SJCRH30 (cell line): ENCODE measurements at regions not wholly inside any gene's neighbourhood (a gene's known extent, or its start where the extent isn't known, plus 50 kb on each side); places are given as distances from the start of the nearest gene placed in this dataset.

Experiments
- DNase-seq, 2 experiments: peaks; one replicate each; pipeline ENCODE4 v3.0.0-alpha.2; 2015 to 2020
- H3K27ac ChIP-seq: fragments of 250-450 bp; sonication (Bioruptor Pico); 2 replicates; pipeline ENCODE4 v1.5.1; 2020; ENCODE audit warnings: mild to moderate bottlenecking, moderate library complexity
- H3K27me3 ChIP-seq: fragments of 250-450 bp; sonication (Bioruptor Pico); 2 replicates; pipeline ENCODE4 v1.5.1; 2020; ENCODE audit warnings: mild to moderate bottlenecking, moderate library complexity
- H3K36me3 ChIP-seq: fragments of 250-450 bp; sonication (Bioruptor Pico); 2 replicates; pipeline ENCODE4 v1.5.1; 2020; ENCODE audit warnings: mild to moderate bottlenecking, moderate library complexity
- H3K4me1 ChIP-seq: fragments of 250-450 bp; sonication (Bioruptor Pico); 2 replicates; pipeline ENCODE4 v1.5.1; 2020; ENCODE audit warnings: mild to moderate bottlenecking, moderate library complexity
- H3K4me3 ChIP-seq: fragments of 250-450 bp; sonication (Bioruptor Pico); 2 replicates; pipeline ENCODE4 v1.5.1; 2020; ENCODE audit warnings: mild to moderate bottlenecking, moderate library complexity
- H3K9me3 ChIP-seq: fragments of 250-450 bp; sonication (Bioruptor Pico); replicated peaks from 2 replicates; pipeline ENCODE4 v1.5.1; 2020; ENCODE audit warnings: mild to moderate bottlenecking, moderate library complexity

DNA sequence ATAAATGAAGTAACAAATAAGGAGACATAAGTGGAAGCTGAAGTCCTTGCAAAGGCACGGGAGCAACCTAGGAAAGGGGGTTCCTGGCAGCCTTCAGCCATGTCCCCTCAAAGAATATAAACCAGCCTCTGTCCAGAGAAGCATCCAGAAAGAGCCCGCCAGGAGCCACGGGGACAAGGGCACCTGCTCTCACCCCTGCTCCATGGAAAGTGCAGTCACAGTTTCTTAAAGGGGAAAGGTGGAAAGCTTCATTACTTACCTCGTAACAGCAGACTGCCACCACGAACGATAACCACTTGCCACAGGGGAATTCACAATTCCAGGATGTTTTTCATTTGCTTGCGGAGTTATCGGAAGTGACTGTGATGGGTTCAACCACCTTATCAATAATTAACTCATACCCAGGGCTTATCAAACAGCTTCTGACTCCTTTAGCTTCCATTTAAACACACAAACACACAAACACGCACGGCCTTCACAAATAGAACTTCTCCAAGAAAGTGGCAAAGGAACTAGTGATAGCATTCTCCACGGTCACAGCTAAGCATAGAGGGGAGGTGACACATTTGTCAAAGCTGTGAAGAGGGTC is 134.2 kb upstream of the IGF1R start:
- H3K27ac ChIP-seq = no peak overlapping the region
- H3K4me3 ChIP-seq = no peak overlapping the region
- no peaks in the 10 kb centered on the region for H3K36me3 ChIP-seq
- H3K9me3 ChIP-seq = no peaks in the 10 kb centered on the region
- no peaks in the 10 kb centered on the region for H3K4me1 ChIP-seq
- H3K27me3 ChIP-seq = no peaks in the 10 kb centered on the region
- DNase-seq = no peak

DNA sequence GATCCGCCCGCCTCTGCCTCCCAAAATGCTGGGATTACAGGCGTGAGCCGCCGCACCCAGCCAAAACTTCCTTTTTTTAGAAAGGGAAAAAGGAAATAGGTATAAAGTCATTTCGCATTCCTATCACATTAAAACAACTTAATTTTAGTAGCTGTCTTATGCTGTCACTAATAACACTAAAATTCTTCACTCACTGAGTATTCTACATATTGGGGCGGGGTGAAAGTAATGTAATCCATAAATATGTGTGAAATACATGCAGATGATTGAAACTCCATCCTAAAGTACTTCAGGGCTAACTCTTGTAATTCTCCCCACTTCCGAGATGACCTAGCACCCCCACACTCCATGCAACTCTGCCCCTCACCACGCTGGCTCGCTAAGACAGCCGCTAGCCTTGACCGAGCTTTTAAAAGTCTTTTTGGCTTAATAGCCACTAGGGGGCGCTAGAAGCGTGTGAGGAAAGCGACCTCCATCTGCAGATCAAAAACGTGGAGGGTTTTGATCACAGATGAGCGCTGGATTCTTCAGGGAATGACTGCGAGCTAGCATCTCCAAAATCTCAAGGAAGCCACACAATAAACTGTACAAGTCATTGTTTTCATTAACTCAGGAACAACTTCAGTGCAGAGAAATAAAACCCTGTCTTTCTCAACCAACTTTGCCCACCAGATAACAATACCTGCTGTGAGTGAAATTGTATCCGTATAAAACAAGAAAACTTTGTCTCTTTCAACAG is 129.3 kb upstream of the IGF1R start:
- Histone ChIP-seq H3K9me3 (no peaks in the 10 kb centered on the region), H3K27me3 (no peaks in the 10 kb centered on the region), H3K4me3 (no peak overlapping the region), H3K36me3 (no peaks in the 10 kb centered on the region), H3K4me1 (no peaks in the 10 kb centered on the region), H3K27ac (no peak overlapping the region)
- peak; percentile 60 to 90 for DNase-seq

DNA sequence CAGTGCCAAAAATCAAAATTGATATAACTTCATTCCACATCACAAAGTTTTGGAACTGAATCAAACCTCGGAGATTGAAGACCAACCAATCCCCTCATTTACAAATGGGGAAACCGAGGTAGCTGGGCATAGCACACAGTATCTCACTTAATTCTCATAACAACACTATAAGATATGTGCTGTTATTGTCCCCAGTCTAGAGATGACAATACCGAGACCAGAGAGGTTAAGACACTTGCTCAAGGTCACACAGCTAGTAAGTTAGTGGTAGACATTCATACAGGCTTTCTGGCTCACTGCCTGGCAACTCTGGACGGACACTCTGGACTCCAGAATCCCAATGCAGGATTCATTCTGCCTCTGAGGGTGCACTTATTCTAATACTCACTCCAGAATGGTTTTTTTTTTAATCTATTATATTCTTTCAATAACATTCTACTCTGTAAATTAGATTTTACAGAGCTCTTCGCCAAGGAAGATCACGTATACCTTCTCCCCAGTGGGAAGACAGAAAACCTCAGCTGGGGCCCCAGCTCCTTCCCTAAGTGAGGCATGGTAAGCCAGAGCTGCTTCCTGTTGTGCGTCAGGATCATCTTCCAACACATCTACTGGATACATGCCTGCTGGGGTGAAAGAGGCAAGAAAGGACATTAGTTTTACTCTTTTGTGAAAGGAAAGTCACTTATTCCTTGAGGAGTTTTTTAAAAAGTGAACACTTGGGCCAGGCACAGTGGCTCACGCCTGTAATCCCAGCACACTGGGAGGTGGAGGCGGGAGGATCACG is 128.4 kb upstream of the IGF1R start:
- DNase-seq = no peak
- Histone ChIP-seq H3K27me3 (no peaks in the 10 kb centered on the region), H3K36me3 (no peaks in the 10 kb centered on the region), H3K9me3 (no peaks in the 10 kb centered on the region), H3K4me3 (no peak overlapping the region), H3K27ac (no peak overlapping the region), H3K4me1 (no peaks in the 10 kb centered on the region)

DNA sequence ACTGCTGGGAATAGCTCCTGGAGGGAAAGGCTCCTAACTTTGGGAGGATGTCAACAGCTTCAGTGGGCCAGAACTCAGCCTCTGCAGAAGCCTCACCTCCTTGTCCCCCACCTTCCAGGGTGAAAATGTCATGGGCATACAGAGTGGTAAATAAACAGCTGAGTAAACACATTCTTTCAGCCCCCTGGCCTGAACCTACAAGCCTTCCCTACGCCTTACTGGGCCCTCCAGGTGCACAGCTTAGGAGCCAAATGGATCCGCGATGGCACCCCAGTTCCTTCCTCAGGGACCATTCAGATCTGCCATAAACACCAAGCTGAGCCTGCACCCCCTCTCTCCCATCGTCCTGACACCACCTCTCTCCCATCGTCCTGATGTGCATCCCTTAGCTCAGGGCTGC is 126.2 kb upstream of the IGF1R start:
- DNase-seq = no peak
- Histone ChIP-seq H3K36me3 (no peaks in the 10 kb centered on the region), H3K27ac (no peak overlapping the region), H3K9me3 (no peaks in the 10 kb centered on the region), H3K27me3 (no peaks in the 10 kb centered on the region), H3K4me1 (no peaks in the 10 kb centered on the region), H3K4me3 (no peak overlapping the region)

DNA sequence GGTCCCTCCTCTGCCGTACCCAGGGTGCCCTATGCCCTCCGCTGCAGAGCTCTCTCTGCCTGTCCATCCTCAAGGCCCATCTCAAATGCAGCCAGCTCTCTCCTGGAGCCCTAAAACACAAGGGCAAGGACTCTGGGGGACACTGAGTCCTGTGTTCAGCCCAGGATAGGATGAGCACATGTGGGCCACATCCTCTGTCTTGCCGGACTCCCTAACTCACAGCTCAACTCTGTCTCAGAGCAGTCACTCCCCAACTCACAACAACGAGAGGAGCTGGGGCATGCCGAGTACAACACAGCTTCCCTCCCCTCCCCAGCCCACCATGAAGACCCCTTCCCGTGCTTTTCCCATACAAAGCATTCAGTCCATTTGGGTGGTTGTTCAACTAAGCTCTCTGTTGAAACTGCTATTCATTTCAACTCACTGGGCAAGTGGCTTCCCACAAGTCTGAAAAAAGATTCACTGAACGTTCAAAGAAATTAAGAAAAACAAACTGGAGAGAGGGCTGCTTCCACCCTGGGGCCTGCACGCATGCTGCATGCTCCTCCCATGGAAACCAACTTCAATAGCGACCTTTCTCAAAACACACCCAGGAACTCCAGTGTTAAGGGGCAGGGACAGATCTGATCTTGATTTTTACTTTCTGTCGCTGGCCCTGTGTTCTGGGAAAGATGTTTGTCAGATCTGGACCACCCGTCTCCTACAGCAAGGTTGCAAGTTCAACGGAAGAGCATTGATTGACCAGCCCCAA is 124.3 kb upstream of the IGF1R start:
- H3K4me1 ChIP-seq = no peaks in the 10 kb centered on the region
- H3K27me3 ChIP-seq = 0 out of 2 replicates have a peak, but pooled peaks cover 10% of the 10 kb centered on the region
- no peak for DNase-seq
- H3K4me3 ChIP-seq = no peak overlapping the region
- no peaks in the 10 kb centered on the region for H3K36me3 ChIP-seq
- no peaks in the 10 kb centered on the region for H3K9me3 ChIP-seq
- no peak overlapping the region for H3K27ac ChIP-seq

DNA sequence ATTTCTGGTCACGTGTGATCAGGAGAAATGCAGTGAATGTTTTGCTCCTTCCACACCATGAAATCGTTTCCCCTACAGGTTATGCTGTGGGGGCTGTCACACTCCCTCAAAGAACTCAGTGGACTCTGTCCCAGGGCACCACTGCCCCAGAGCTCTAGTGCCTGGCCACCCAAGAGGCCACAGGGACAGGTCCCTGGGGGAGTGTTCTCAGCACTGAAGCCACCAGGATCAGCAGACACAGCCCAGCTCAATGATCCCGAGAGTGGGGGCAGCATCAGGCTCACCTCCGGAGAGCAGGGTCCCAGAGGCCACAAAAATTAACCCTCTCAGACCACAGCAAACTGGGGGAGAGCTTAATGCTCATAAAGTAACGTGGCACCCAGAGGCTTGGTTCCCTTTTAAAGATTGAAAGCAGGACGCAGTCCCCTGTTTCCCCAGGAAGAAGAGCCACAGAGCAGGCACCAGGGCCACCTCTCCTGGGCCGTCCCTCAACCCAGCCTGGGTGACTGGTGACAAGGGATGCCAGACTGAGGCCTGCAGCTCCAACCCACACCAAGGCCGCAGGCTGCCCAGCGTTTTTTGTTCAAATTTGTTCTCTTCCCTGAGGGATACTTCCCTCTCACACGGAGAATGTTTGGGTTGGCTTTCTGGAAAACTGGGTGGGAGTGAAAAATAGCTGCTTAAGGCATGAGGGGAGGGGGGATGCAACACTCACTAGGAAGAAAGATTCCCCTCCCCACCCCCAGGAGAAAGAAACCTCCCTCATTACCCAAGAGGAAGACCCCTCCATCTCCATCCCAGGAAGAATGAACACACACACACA is 123.3 kb upstream of the IGF1R start:
- Histone ChIP-seq H3K4me3 (no peak overlapping the region), H3K4me1 (no peaks in the 10 kb centered on the region), H3K27me3 (0 out of 2 replicates have a peak, but pooled peaks cover 10% of the 10 kb centered on the region), H3K9me3 (no peaks in the 10 kb centered on the region), H3K36me3 (no peaks in the 10 kb centered on the region), H3K27ac (no peak overlapping the region)
- DNase-seq = no peak

DNA sequence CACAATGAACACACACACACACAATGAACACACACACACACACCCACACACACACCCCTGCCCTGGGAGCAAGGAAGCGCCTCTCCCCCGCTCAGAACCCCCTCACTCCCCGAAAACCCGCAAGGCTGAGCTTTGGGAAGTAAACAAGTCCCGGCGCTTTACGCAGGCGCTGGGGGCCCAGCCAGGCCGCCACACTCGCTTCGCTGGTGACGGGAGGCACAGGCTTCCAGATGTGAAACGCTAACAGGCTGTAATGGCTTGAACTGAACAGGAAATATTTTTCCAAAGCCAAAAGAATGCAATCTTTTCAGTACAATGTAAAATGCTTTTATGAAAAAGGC is 122.7 kb upstream of the IGF1R start:
- Histone ChIP-seq H3K4me1 (no peaks in the 10 kb centered on the region), H3K27me3 (0 out of 2 replicates have a peak, but pooled peaks cover 10% of the 10 kb centered on the region), H3K4me3 (no peak overlapping the region), H3K27ac (no peak overlapping the region), H3K9me3 (no peaks in the 10 kb centered on the region), H3K36me3 (no peaks in the 10 kb centered on the region)
- no peak for DNase-seq

DNA sequence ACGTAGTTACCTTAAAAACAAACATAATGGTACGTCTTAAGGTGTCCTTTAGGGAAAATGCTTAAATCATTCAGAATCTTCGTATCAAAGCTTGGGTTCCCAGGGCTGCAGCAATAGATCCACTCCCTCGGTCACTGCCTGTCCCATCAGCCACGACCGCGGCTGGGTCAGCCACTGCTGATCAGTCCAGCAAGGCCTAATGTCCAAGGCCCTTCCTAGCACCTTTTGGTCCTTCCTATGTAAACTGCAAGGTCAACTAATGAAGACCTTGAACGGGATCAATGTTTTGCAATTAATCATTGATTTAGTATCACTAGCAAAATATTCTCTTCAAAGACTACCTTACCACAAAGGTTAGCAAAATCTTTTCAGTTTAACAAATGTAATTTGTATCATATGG is 122.2 kb upstream of the IGF1R start:
- Histone ChIP-seq H3K27ac (no peak overlapping the region), H3K4me1 (no peaks in the 10 kb centered on the region), H3K9me3 (no peaks in the 10 kb centered on the region), H3K4me3 (no peak overlapping the region), H3K36me3 (no peaks in the 10 kb centered on the region), H3K27me3 (0 out of 2 replicates have a peak, but pooled peaks cover 10% of the 10 kb centered on the region)
- no peak for DNase-seq

DNA sequence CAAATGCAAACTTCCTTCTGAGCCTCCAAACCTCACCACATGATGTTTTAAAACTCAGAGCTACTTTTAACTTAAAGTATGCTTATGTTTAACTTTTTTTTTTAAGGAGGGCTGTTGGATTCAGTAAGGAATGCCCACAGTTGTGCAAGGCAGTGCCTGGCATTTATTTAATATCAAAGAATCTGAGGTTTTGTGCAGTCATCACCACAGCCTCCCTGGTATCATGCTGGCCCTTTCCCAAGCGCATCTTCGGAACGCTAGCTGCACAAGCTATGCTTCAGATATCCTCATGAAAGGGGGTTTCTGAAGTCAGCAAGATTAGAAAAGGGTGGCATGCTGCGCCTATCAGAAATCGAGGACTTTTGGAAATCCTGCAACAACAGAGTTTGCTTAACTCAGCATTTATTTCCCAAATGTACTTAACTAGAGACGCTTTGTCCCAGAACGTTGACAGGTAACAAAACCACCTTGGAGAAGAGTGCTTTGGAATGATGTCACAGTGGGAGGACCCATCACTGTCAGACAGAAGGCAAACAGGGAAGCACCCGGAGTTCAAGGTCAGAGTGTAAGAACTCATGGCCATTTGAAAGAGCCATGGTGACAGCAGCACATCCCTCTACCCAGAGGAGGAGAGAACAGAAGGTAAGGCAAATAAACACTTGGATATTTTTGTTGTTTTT is 120.2 kb upstream of the IGF1R start:
- H3K27me3 ChIP-seq = 0 out of 2 replicates have a peak, but pooled peaks cover 12% of the 10 kb centered on the region
- no peak overlapping the region for H3K4me3 ChIP-seq
- no peaks in the 10 kb centered on the region for H3K9me3 ChIP-seq
- DNase-seq = no peak
- H3K27ac ChIP-seq = no peak overlapping the region
- H3K4me1 ChIP-seq = no peaks in the 10 kb centered on the region
- no peaks in the 10 kb centered on the region for H3K36me3 ChIP-seq

DNA sequence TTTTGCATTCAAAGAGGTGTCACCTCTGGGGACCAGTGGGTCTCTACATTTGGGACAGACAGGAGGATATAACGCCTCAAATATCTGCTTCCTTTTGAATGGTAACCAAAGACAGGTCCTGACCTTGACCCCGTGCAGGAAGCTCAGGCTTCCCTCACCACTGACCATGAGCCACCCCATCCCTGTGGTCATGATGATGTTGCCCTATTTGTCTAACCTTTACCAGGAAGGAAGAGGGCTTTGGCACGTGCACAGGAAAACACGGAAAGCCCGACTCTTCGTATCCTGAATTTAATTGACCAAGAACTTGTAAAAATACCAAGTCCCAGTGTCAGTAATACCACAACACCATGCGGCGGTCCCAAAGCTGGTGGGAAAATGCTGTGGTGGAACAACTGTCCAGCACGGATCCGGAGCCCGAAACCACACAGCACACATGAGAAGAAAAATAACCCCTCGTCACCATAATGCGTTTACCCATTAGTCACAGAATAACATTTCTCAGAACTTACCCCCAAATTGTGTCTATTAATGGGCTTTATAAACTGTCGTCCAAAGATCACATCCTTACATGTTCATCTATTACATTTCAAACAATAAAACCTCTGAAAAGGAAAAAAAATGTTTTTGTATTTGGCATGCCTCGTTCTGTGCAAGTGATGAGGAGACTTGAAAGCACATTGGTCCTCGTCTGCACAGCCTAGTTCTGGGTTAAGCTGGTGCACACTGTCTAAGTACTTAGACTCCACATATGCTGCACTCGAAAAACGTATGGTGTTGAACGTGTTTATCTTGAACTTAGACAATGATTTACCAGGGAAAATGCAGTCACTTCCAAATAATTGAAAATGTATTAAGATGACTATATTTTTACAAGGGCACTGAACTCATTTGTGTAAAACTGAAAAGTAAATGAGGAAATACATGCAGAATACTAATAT is 118.9 kb upstream of the IGF1R start:
- Histone ChIP-seq H3K4me3 (no peak overlapping the region), H3K9me3 (no peaks in the 10 kb centered on the region; the same call in 1 of the 2 replicates), H3K27me3 (0 out of 2 replicates have a peak, but pooled peaks cover 12% of the 10 kb centered on the region), H3K27ac (no peak overlapping the region), H3K4me1 (no peaks in the 10 kb centered on the region), H3K36me3 (no peaks in the 10 kb centered on the region)
- DNase-seq = no peak

DNA sequence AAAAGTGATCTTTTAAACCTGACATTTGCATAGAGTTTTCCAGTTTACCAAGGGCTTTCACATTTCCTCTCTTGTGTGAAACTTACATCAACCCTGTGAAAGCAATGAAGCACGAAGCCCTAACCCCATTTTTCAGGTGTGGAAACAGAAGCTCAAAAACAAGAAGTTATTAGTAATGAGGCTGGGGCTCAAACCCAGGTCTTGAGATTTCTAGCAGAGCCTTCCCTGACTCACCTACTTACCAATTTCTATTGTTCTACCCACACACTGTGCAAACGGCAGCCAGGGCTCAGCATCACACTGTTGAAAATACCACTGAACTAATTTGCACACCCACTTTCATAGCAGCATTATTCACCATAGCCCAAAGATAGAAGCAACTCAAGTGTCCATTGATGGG is 117.8 kb upstream of the IGF1R start:
- Histone ChIP-seq H3K36me3 (no peaks in the 10 kb centered on the region), H3K4me1 (no peaks in the 10 kb centered on the region), H3K4me3 (no peak overlapping the region), H3K27me3 (0 out of 2 replicates have a peak, but pooled peaks cover 12% of the 10 kb centered on the region), H3K9me3 (no peaks in the 10 kb centered on the region; the same call in 1 of the 2 replicates), H3K27ac (no peak overlapping the region)
- DNase-seq = no peak

DNA sequence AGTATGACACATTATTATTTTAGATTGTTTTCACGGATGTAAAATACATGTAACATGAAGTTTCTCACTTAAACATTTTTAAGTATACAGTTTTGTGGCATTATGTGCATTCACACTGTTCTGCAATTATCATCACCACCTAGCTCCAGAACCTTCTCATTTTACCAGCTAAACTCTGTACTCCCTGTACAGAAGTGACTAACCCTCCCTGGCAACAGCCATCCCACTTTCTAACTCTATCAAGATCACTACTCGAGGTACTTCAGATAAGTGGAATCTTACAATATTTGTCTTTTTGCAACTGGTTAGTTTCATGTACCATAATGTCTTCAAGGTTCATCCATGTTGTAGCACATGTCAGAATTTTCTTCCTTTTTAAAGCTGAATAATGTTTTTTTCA is 116.3 kb upstream of the IGF1R start:
- Histone ChIP-seq H3K27me3 (0 out of 2 replicates have a peak, but pooled peaks cover 12% of the 10 kb centered on the region), H3K9me3 (no peaks in the 10 kb centered on the region; the same call in 1 of the 2 replicates), H3K4me3 (no peak overlapping the region), H3K4me1 (no peaks in the 10 kb centered on the region), H3K27ac (no peak overlapping the region), H3K36me3 (no peaks in the 10 kb centered on the region)
- no peak for DNase-seq

DNA sequence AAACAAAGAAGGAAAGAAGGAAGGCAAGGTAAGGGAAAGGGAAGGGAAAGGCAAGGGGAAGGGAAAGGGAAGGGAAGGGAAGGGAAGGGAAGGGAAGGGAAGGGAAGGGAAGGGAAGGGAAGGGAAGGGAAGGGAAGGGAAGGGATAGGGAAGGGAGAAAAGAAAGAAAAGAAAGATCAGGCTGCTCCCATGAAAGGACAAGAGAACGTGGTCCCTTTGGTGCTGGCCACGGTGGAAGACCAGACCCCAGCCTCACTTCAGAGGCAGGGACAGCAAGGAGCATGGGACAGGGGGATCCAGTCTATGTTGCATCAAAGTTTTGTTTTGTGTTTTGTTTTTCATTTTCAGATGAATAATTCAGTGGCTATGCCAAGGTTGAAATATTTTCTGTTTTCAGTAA is 111.4 kb upstream of the IGF1R start:
- H3K4me1 ChIP-seq = no peaks in the 10 kb centered on the region
- H3K27me3 ChIP-seq = 0 out of 2 replicates have a peak, but pooled peaks cover 3% of the 10 kb centered on the region
- no peak overlapping the region for H3K27ac ChIP-seq
- H3K36me3 ChIP-seq = no peaks in the 10 kb centered on the region
- H3K9me3 ChIP-seq = no peaks in the 10 kb centered on the region; the same call in 1 of the 2 replicates
- H3K4me3 ChIP-seq = no peak overlapping the region
- DNase-seq = no peak
